HG02763 (cell line): ENCODE measurements at regions not wholly inside any gene's neighbourhood (a gene's known extent, or its start where the extent isn't known, plus 50 kb on each side); places are given as distances from the start of the nearest gene placed in this dataset.

Experiments
- ATAC-seq: cut with Tn5 transposase; IDR thresholded peaks from one replicate; pipeline ENCODE4 v1.9.1; 2021; ENCODE audit warnings: mild to moderate bottlenecking, moderate library complexity; ENCODE audit not compliant: unreplicated experiment

- ATAC-seq, result no peak
Observed at GRCh38 chr10:29694121-29694520, 59.4 kb upstream of the SVIL start.

GRCh38 chr10:29692121-29692539, 57.4 kb upstream of the SVIL start:
- no peak for ATAC-seq

- ATAC-seq, result no peak
Observed at GRCh38 chr10:29691564-29692072, 56.8 kb upstream of the SVIL start.

GRCh38 chr10:29689001-29689400, 54.2 kb upstream of the SVIL start:
- no peak for ATAC-seq

- ATAC-seq, result no peak
Observed at GRCh38 chr10:29688230-29688661, 53.5 kb upstream of the SVIL start.

GRCh38 chr10:29687421-29688164, 52.8 kb upstream of the SVIL start:
- ATAC-seq, result no peak

GRCh38 chr10:29685506-29685905, 50.7 kb upstream of the SVIL start:
- ATAC-seq, result no peak
